SH-SY5Y (cell line): ENCODE measurements at regions not wholly inside any gene's neighbourhood (a gene's known extent, or its start where the extent isn't known, plus 50 kb on each side); places are given as distances from the start of the nearest gene placed in this dataset.

Experiments used
- GATA2 ChIP-seq: IDR thresholded peaks from 2 replicates; pipeline ENCODE4 v1.6.1; 2011; ENCODE audit warnings: mild to moderate bottlenecking, low read depth, low read length
- GATA3 ChIP-seq: IDR thresholded peaks from 2 replicates; pipeline ENCODE4 v1.6.1; 2011; ENCODE audit warnings: low read depth, mild to moderate bottlenecking, low read length, moderate library complexity

- TF ChIP-seq GATA2, result no peak
- no peak for TF ChIP-seq GATA3
These were observed 284.4 kb upstream of the PFKP start for GRCh38 chr10:2782950-2783349.
